Keratinocyte (primary cell): ENCODE measurements at regions not wholly inside any gene's neighbourhood (a gene's known extent, or its start where the extent isn't known, plus 50 kb on each side); places are given as distances from the start of the nearest gene placed in this dataset.

Experiments
- DNase-seq: peaks from one replicate; pipeline ENCODE4 v3.0.0-alpha.2; 2011; ENCODE audit warnings: low read depth, missing footprints, low spot score
- FAIRE-seq: peaks from 2 replicates; lab custom pipeline; 2011; peaks lifted over from hg19 to GRCh38; lab: Jason Lieb, UNC
- H2AFZ ChIP-seq: 2 replicates; pipeline ENCODE4 v1.6.0; 2012; ENCODE audit warnings: low read length, control low read depth, inconsistent platforms; ENCODE audit not compliant: control insufficient read depth
- H3K27ac ChIP-seq: 2 replicates; pipeline ENCODE4 v1.5.1; 2011; ENCODE audit warnings: low read length; ENCODE audit not compliant: control insufficient read depth, insufficient read depth
- H3K27me3 ChIP-seq: 3 replicates; pipeline ENCODE4 v1.6.0; 2011; ENCODE audit warnings: low read length; ENCODE audit not compliant: control insufficient read depth, insufficient read depth; ENCODE audit errors: extremely low read depth
- H3K36me3 ChIP-seq, 2 experiments: 2 replicates in 1 of 2; 3 replicates in 1 of 2; pipeline ENCODE4 v1.5.1; 2011; ENCODE audit warnings: low read length in 2 of 2, mild to moderate bottlenecking in 1 of 2; ENCODE audit not compliant: control insufficient read depth in 2 of 2, insufficient read depth in 2 of 2; ENCODE audit errors: extremely low read depth in 1 of 2
- H3K4me1 ChIP-seq: 3 replicates; pipeline ENCODE4 v1.5.1; 2011; ENCODE audit warnings: low read length; ENCODE audit not compliant: control insufficient read depth, insufficient read depth; ENCODE audit errors: extremely low read depth
- H3K4me2 ChIP-seq: 3 replicates; pipeline ENCODE4 v1.6.0; 2011; ENCODE audit warnings: low read depth, low read length; ENCODE audit not compliant: control insufficient read depth, insufficient read depth; ENCODE audit errors: extremely low read depth
- H3K4me3 ChIP-seq, 3 experiments: fragments of 200-600 bp in 1 of 3; sonication (generic) in 1 of 3; 2 replicates in 2 of 3; 3 replicates in 1 of 3; pipeline ENCODE4 v1.5.1; 2011 to 2016; ENCODE audit warnings: low read length in 3 of 3, mild to moderate bottlenecking in 3 of 3, control low read depth in 2 of 3, inconsistent platforms in 1 of 3, low read depth in 1 of 3, mixed read lengths in 1 of 3, mixed run types in 1 of 3, moderate library complexity in 1 of 3; ENCODE audit not compliant: control insufficient read depth in 2 of 3, insufficient read depth in 2 of 3; ENCODE audit errors: extremely low read depth in 1 of 3
- H3K79me2 ChIP-seq: 2 replicates; pipeline ENCODE4 v1.6.0; 2012; ENCODE audit warnings: low read length; ENCODE audit not compliant: control insufficient read depth, insufficient read depth
- H3K9ac ChIP-seq: 3 replicates; pipeline ENCODE4 v1.6.0; 2011; ENCODE audit warnings: low read length; ENCODE audit not compliant: control insufficient read depth, insufficient read depth; ENCODE audit errors: extremely low read depth
- H3K9me1 ChIP-seq: 3 replicates; pipeline ENCODE4 v1.6.0; 2011; ENCODE audit warnings: low read length; ENCODE audit not compliant: control insufficient read depth, insufficient read depth; ENCODE audit errors: extremely low read depth
- H3K9me3 ChIP-seq: 2 replicates; pipeline ENCODE4 v1.5.1; 2012; ENCODE audit warnings: low read depth, low read length; ENCODE audit not compliant: control insufficient read depth
- H4K20me1 ChIP-seq: 3 replicates; pipeline ENCODE4 v1.6.0; 2011; ENCODE audit warnings: low read length; ENCODE audit not compliant: control insufficient read depth, insufficient read depth; ENCODE audit errors: extremely low read depth
- CTCF ChIP-seq, 3 experiments: IDR thresholded peaks in 1 of 3; conservative IDR thresholded peaks in 1 of 3; optimal IDR thresholded peaks in 1 of 3; 2 replicates in 2 of 3; 3 replicates in 1 of 3; pipeline versions ENCODE3 to v1.5.1; 2011; ENCODE audit warnings: low read length in 3 of 3, mild to moderate bottlenecking in 3 of 3, moderate library complexity in 2 of 3, control low read depth in 1 of 3, inconsistent platforms in 1 of 3; ENCODE audit not compliant: insufficient read depth in 2 of 3; ENCODE audit errors: extremely low read depth in 1 of 3
- EZH2 ChIP-seq: IDR thresholded peaks from one replicate; pipeline ENCODE4 v1.6.1; 2012; ENCODE audit warnings: inconsistent platforms, mild to moderate bottlenecking, low read length, moderate library complexity
- dilution Hi-C: fragments of 300-500 bp; cut with MboI; formaldehyde crosslinking; loops from one replicate; pipeline ENCODE4 v1.7.0; 2020; ENCODE audit warnings: low sequenced_read_pairs; ENCODE audit not compliant: extremely low pct_ligation_motif_present

DNA sequence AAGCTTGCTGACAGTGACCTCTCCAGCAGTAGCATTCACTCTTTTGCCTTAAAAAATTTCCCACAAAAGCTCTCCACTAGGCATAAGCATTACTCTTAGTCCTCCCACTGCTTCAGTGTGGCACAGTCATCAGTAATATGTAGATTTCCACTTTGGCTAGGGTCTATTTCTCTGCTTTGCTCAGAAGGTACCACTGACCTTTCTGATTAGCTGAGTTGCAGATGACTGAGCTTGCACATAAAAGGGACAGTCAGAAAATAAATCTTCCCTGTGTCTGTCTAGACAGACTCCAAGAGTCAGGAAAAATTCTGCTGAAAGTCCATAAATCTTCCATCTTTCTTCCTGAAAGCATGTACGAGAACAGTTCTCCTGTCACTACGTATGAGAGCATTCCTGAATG is 56.6 kb upstream of the APP start:
- H3K79me2 ChIP-seq: no peaks in the 10 kb centered on the region
- no peak overlapping the region for H2AFZ ChIP-seq
- dilution Hi-C loops: no loop called here
- no peak overlapping the region for H3K4me2 ChIP-seq
- no peak overlapping the region for H3K4me3 ChIP-seq
- no peaks in the 10 kb centered on the region for H3K9me3 ChIP-seq
- H3K36me3 ChIP-seq: no peaks in the 10 kb centered on the region
- H3K9me1 ChIP-seq: no peaks in the 10 kb centered on the region
- DNase-seq: no peak
- H3K4me1 ChIP-seq: no peaks in the 10 kb centered on the region
- H3K27me3 ChIP-seq: no peaks in the 10 kb centered on the region
- H4K20me1 ChIP-seq: no peaks in the 10 kb centered on the region
- H3K27ac ChIP-seq: no peak overlapping the region
- no peak for FAIRE-seq
- no peak overlapping the region for H3K9ac ChIP-seq
- TF ChIP-seq CTCF (optimal IDR thresholded peaks at IDR 0.05 in 1 of 3, IDR thresholded peaks at IDR 0.05 in 1 of 3, conservative IDR thresholded peaks at IDR 0.05 in 1 of 3; ENCODE audit: extremely low read depth in 1 of 3, insufficient read depth in 2 of 3, low read length in 3 of 3) (no peak), EZH2 (no peak)

- Histone ChIP-seq H3K9me1 (no peaks in the 10 kb centered on the region), H3K9me3 (no peaks in the 10 kb centered on the region), H4K20me1 (no peaks in the 10 kb centered on the region), H3K79me2 (no peaks in the 10 kb centered on the region), H3K4me2 (no peak overlapping the region), H3K36me3 (no peaks in the 10 kb centered on the region), H3K27me3 (no peaks in the 10 kb centered on the region), H3K4me1 (no peaks in the 10 kb centered on the region), H3K27ac (no peak overlapping the region), H2AFZ (no peak overlapping the region), H3K9ac (no peak overlapping the region), H3K4me3 (no peak overlapping the region)
- no peak for DNase-seq
- FAIRE-seq: no peak
- no peak for TF ChIP-seq EZH2
- TF ChIP-seq CTCF (optimal IDR thresholded peaks at IDR 0.05 in 1 of 3, IDR thresholded peaks at IDR 0.05 in 1 of 3, conservative IDR thresholded peaks at IDR 0.05 in 1 of 3; ENCODE audit: extremely low read depth in 1 of 3, insufficient read depth in 2 of 3, low read length in 3 of 3): no peak
- dilution Hi-C loops: no loop called here
Measured at GRCh38 chr21:26226724-26227123, 56.2 kb upstream of the APP start.
